Cardiac muscle cell (in vitro differentiated cells and primary cell): ENCODE measurements at regions not wholly inside any gene's neighbourhood (a gene's known extent, or its start where the extent isn't known, plus 50 kb on each side); places are given as distances from the start of the nearest gene placed in this dataset.

Experiments used
- DNase-seq, 2 donors: peaks; one replicate each; pipeline versions ENCODE4 v3.0.0 to v3.0.0-alpha.2; 2010 to 2017; ENCODE audit warnings: low read depth in 1 of 2, low spot score in 1 of 2
- H3K27ac ChIP-seq: fragments of 200-600 bp; sonication (generic); 2 replicates; pipeline ENCODE4 v1.5.1; 2016
- H3K27me3 ChIP-seq: fragments of 200-600 bp; sonication (generic); 2 replicates; pipeline ENCODE4 v1.6.0; 2016; ENCODE audit warnings: control low read depth
- H3K36me3 ChIP-seq: fragments of 200-600 bp; sonication (generic); 2 replicates; pipeline ENCODE4 v1.5.1; 2016; ENCODE audit warnings: control low read depth
- H3K4me1 ChIP-seq: fragments of 200-600 bp; sonication (generic); 2 replicates; pipeline ENCODE4 v1.8.1; 2017; ENCODE audit warnings: low read depth, mild to moderate bottlenecking, mixed run types
- H3K4me3 ChIP-seq: fragments of 200-600 bp; sonication (generic); 2 replicates; pipeline ENCODE4 v1.5.1; 2016; ENCODE audit warnings: mild to moderate bottlenecking
- H3K9me3 ChIP-seq: fragments of 200-600 bp; sonication (generic); 2 replicates; pipeline ENCODE4 v1.5.1; 2017; ENCODE audit warnings: low read depth, mild to moderate bottlenecking, control low read depth
- CTCF ChIP-seq: IDR thresholded peaks from 2 replicates; pipeline ENCODE4 v1.5.1; 2012; ENCODE audit warnings: low read depth, mild to moderate bottlenecking, low read length

- no peak for TF ChIP-seq CTCF
- Histone ChIP-seq H3K36me3 (no peaks in the 10 kb centered on the region), H3K4me3 (no peak overlapping the region), H3K9me3 (no peaks in the 10 kb centered on the region), H3K4me1 (no peaks in the 10 kb centered on the region), H3K27ac (no peak overlapping the region), H3K27me3 (no peaks in the 10 kb centered on the region)
- peak in 1 of 2 donors; percentile 6 for DNase-seq
These were observed 151.3 kb upstream of the TRPC7 start for GRCh38 chr5:136516637-136517036.

- no peak for DNase-seq
- no peaks in the 10 kb centered on the region for H3K36me3 ChIP-seq
- no peaks in the 10 kb centered on the region for H3K4me1 ChIP-seq
- no peak overlapping the region for H3K4me3 ChIP-seq
- H3K27me3 ChIP-seq = no peaks in the 10 kb centered on the region
- no peak for TF ChIP-seq CTCF
- H3K9me3 ChIP-seq = no peaks in the 10 kb centered on the region
- no peak overlapping the region for H3K27ac ChIP-seq
These were observed 148.1 kb upstream of the TRPC7 start for GRCh38 chr5:136513430-136513829.

GRCh38 chr5:136511046-136511445 is 145.7 kb upstream of the TRPC7 start:
- Histone ChIP-seq H3K27me3 (no peaks in the 10 kb centered on the region), H3K4me3 (no peak overlapping the region), H3K27ac (no peak overlapping the region), H3K36me3 (no peaks in the 10 kb centered on the region), H3K9me3 (no peaks in the 10 kb centered on the region), H3K4me1 (no peaks in the 10 kb centered on the region)
- no peak for DNase-seq
- no peak for TF ChIP-seq CTCF

GRCh38 chr5:136510481-136510880 is 145.1 kb upstream of the TRPC7 start:
- no peaks in the 10 kb centered on the region for H3K4me1 ChIP-seq
- TF ChIP-seq CTCF = no peak
- no peak for DNase-seq
- no peaks in the 10 kb centered on the region for H3K27me3 ChIP-seq
- no peak overlapping the region for H3K27ac ChIP-seq
- H3K36me3 ChIP-seq = no peaks in the 10 kb centered on the region
- no peaks in the 10 kb centered on the region for H3K9me3 ChIP-seq
- H3K4me3 ChIP-seq = no peak overlapping the region

GRCh38 chr5:136506131-136506530 is 140.8 kb upstream of the TRPC7 start:
- H3K27ac ChIP-seq = no peak overlapping the region
- H3K36me3 ChIP-seq = no peaks in the 10 kb centered on the region
- DNase-seq = no peak
- no peaks in the 10 kb centered on the region for H3K27me3 ChIP-seq
- TF ChIP-seq CTCF = no peak
- H3K4me1 ChIP-seq = no peaks in the 10 kb centered on the region
- H3K9me3 ChIP-seq = no peaks in the 10 kb centered on the region
- H3K4me3 ChIP-seq = no peak overlapping the region

- Histone ChIP-seq H3K27ac (no peak overlapping the region), H3K27me3 (no peaks in the 10 kb centered on the region), H3K9me3 (no peaks in the 10 kb centered on the region), H3K4me1 (no peaks in the 10 kb centered on the region), H3K36me3 (no peaks in the 10 kb centered on the region), H3K4me3 (no peak overlapping the region)
- TF ChIP-seq CTCF = no peak
- no peak for DNase-seq
These were observed 135.8 kb upstream of the TRPC7 start for GRCh38 chr5:136501133-136501532.
